H1 (cell line): ENCODE measurements at regions not wholly inside any gene's neighbourhood (a gene's known extent, or its start where the extent isn't known, plus 50 kb on each side); places are given as distances from the start of the nearest gene placed in this dataset.

Experiments
- RFX5 ChIP-seq: IDR thresholded peaks from 2 replicates; pipeline ENCODE4 v1.6.1; 2011; ENCODE audit warnings: low read depth, low read length, improper control_type of control experiment, borderline replicate concordance

DNA sequence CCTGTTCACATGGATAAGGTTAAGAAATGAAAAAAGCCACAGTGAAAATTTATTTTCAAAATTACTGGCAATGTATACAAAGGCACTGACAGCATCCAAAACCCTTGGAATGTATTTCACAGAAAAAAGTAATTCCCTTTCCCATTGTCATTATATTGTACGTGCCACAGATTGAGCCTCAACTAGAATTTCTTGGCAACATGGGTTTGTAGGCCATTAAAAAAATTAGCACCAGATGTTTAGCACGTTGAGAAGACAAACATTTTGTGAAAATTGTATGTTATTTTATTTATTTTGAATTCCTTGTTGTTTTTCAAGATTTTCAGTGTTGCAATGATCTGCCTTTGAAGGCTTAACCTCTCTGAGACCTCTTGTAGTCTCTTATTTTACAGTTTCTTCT lies 76.3 kb upstream of the EPHB3 start (continued):
- no peak for TF ChIP-seq RFX5
